ENCODE measurements at regions not wholly inside any gene's neighbourhood (a gene's known extent, or its start where the extent isn't known, plus 50 kb on each side); places are given as distances from the start of the nearest gene placed in this dataset.
"Not testable (repeated sequence)": the region's sequence is repeated elsewhere in the genome, so short reads cannot be mapped to it uniquely, and the experiment has no call there.

DNA sequence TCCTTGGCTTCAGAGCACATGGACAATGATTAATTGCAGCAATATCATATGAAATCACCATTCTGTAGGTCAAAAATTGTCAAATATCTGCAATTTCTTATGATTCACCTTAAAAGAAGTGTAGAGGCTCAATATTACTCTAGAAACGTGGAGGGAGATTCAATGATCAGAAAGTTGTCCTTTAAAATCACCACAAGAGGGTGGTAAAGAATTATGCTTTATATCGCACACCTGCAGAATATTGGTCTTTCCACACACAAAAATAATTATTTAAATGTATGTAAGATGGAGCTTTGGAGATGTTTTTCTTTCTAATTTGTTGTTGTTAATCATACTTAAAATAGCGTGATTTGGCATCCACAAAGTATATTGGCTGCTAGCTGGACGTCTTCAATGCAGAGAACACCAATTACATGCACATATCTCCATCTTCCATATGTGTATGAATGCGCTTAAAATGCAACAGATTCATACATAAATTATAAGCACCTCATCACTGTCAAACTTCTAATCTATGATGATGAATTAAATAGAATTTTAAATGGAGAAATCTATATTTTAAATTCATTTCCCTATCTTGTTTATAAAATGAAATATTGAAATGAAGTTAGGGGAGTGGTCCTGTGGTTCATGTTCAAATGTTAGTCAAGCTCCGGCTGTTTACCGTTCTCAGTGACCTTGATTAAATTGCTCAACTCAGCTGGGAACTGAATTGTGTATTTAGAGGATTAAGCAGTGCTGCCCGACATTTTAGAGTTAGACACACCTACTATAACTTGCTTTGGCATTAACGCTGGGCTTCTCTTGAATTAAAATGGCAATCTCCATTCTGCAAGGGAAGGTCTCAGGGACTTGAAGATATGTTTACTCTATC, 153.5 kb upstream of the CHL1 start:
- not testable (repeated sequence) for H3F3A ChIP-seq (ENCODE audit: insufficient read depth); H3K27ac ChIP-seq (ENCODE audit: low read depth, low read length); H4K20me1 ChIP-seq (ENCODE audit: low read depth, low read length); H3K79me2 ChIP-seq (ENCODE audit: insufficient read depth, low read length); H3K9me2 ChIP-seq (replicated peaks; ENCODE audit: insufficient read depth, low read length); H2AFZ ChIP-seq (ENCODE audit: low read depth, low read length, severe bottlenecking); H3K4me2 ChIP-seq (ENCODE audit: low read depth, low read length, poor library complexity, severe bottlenecking); H3K4me3 ChIP-seq (ENCODE audit: insufficient read depth, low read length, poor library complexity, severe bottlenecking); H3K9me3 ChIP-seq (ENCODE audit: insufficient read depth, low read length); H3K27me3 ChIP-seq (ENCODE audit: low read length); H3K36me3 ChIP-seq (ENCODE audit: low read length); H3K9ac ChIP-seq (ENCODE audit: low read length)
- TF ChIP-seq, protein P1, sequence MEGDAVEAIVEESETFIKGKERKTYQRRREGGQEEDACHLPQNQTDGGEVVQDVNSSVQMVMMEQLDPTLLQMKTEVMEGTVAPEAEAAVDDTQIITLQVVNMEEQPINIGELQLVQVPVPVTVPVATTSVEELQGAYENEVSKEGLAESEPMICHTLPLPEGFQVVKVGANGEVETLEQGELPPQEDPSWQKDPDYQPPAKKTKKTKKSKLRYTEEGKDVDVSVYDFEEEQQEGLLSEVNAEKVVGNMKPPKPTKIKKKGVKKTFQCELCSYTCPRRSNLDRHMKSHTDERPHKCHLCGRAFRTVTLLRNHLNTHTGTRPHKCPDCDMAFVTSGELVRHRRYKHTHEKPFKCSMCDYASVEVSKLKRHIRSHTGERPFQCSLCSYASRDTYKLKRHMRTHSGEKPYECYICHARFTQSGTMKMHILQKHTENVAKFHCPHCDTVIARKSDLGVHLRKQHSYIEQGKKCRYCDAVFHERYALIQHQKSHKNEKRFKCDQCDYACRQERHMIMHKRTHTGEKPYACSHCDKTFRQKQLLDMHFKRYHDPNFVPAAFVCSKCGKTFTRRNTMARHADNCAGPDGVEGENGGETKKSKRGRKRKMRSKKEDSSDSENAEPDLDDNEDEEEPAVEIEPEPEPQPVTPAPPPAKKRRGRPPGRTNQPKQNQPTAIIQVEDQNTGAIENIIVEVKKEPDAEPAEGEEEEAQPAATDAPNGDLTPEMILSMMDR (IDR thresholded peaks at IDR 0.05; ENCODE audit: insufficient read depth, low read length, poor library complexity, severe bottlenecking), result peak; percentile 21

DNA sequence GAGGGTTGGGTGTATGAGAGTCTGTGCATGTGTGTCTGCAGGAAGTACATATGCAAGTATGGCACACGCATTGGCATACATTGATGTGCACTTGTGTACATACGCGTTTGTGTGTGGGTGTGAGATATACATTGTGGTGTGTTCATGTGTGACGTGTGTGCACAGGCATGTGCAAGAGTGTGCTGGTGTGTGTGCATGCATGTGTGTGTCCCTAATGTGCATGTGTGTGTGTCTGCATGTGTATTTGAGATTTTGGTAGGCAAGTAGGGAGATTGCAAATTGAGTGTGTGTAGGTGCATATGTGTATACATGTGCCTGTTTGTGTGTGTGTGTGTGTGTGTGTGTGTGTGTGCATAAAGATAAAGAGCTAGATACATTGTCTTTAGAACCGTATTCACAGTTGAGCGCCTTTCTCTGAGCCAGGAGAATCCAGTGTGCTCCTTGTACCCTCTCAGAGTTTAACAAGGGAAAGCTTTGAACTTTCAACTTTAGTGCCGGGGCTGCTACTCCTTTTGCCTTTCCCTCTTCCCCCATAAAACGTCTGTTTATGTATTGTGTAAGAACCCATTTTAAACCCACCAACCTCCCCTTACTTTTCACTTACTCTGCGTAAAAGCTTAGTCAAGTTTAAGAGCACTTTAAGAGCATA, 152.4 kb upstream of the CHL1 start:
- TF ChIP-seq, protein P1 (IDR thresholded peaks at IDR 0.05; ENCODE audit: insufficient read depth, low read length, poor library complexity, severe bottlenecking), result no peak
- TF ChIP-seq EZH2phosphoT487 (conservative IDR thresholded peaks at IDR 0.05; ENCODE audit: low read length), result no peak

DNA sequence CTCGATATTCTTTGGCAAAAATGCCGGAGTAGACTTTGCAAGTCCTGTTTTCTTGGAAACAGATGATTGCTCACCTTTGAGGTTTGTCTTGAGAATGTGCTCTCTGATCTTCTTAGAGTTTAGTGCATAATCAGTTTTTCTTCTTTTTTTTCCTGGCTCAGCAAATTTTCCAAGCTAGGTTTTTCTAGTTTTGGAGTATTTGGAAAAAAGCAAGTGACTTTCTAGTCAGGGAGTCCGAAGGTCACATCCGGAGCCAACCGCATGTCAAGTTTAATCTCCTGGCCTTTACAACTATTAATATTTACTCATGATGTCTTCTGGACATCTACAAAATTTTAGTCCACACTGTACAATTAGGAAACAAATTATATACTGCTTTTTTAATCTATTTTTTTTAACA, 151.6 kb upstream of the CHL1 start:
- not testable (repeated sequence) for H3F3A ChIP-seq (ENCODE audit: insufficient read depth); H3K27me3 ChIP-seq (ENCODE audit: low read length); H3K9me3 ChIP-seq (ENCODE audit: insufficient read depth, low read length); H3K36me3 ChIP-seq (ENCODE audit: low read length); H2AFZ ChIP-seq (ENCODE audit: low read depth, low read length, severe bottlenecking); H3K4me3 ChIP-seq (ENCODE audit: insufficient read depth, low read length, poor library complexity, severe bottlenecking); H3K9ac ChIP-seq (ENCODE audit: low read length); H4K20me1 ChIP-seq (ENCODE audit: low read depth, low read length); H3K27ac ChIP-seq (ENCODE audit: low read depth, low read length); H3K9me2 ChIP-seq (replicated peaks; ENCODE audit: insufficient read depth, low read length); H3K79me2 ChIP-seq (ENCODE audit: insufficient read depth, low read length); H3K4me2 ChIP-seq (ENCODE audit: low read depth, low read length, poor library complexity, severe bottlenecking)

More for the DNA sequence above, 152.4 kb upstream of the CHL1 start:
- Histone ChIP-seq H3K36me3 (ENCODE audit: low read length) (no peaks in the 10 kb centered on the region), H4K20me1 (ENCODE audit: low read depth, low read length) (no peaks in the 10 kb centered on the region), H3F3A (ENCODE audit: insufficient read depth) (no peaks in the 10 kb centered on the region), H3K79me2 (ENCODE audit: insufficient read depth, low read length) (no peaks in the 10 kb centered on the region), H3K9me3 (ENCODE audit: insufficient read depth, low read length) (no peaks in the 10 kb centered on the region), H3K27me3 (ENCODE audit: low read length) (no peaks in the 10 kb centered on the region), H3K4me2 (ENCODE audit: low read depth, low read length, poor library complexity, severe bottlenecking) (no peak overlapping the region), H3K27ac (ENCODE audit: low read depth, low read length) (no peak overlapping the region), H3K4me3 (ENCODE audit: insufficient read depth, low read length, poor library complexity, severe bottlenecking) (no peak overlapping the region), H3K9me2 (replicated peaks; ENCODE audit: insufficient read depth, low read length) (no peaks in the 10 kb centered on the region), H2AFZ (ENCODE audit: low read depth, low read length, severe bottlenecking) (no peak overlapping the region), H3K9ac (ENCODE audit: low read length) (no peak overlapping the region)

DNA sequence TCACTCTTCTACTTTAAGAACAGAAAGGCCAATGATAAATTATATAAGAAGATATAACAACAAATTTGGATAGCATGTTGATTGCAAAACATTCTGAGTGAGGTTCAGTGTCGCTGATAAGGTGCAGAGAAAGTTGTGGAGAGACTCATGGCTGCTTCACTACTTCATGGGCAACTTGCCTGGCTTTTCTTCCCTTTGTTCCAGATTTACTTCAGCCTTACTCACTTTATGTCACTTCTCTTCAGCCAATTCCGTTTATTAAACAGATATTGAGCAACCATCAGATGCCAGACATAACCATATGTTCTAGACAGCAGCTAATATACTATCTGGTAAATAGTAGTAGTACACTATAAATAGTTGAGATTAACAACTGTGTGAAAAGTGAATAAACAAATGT, 150.0 kb upstream of the CHL1 start:
- no peaks in the 10 kb centered on the region for H3K79me2 ChIP-seq (ENCODE audit: insufficient read depth, low read length)
- TF ChIP-seq EZH2phosphoT487 (conservative IDR thresholded peaks at IDR 0.05; ENCODE audit: low read length), result no peak
- TF ChIP-seq, protein P1 (IDR thresholded peaks at IDR 0.05; ENCODE audit: insufficient read depth, low read length, poor library complexity, severe bottlenecking), result no peak
- H2AFZ ChIP-seq (ENCODE audit: low read depth, low read length, severe bottlenecking), result no peak overlapping the region
- no peaks in the 10 kb centered on the region for H4K20me1 ChIP-seq (ENCODE audit: low read depth, low read length)
- H3K9me2 ChIP-seq (replicated peaks; ENCODE audit: insufficient read depth, low read length), result no peaks in the 10 kb centered on the region
- H3K36me3 ChIP-seq (ENCODE audit: low read length), result no peaks in the 10 kb centered on the region
- no peaks in the 10 kb centered on the region for H3K27me3 ChIP-seq (ENCODE audit: low read length)
- H3K4me2 ChIP-seq (ENCODE audit: low read depth, low read length, poor library complexity, severe bottlenecking), result no peak overlapping the region
- no peak overlapping the region for H3K4me3 ChIP-seq (ENCODE audit: insufficient read depth, low read length, poor library complexity, severe bottlenecking)
- H3F3A ChIP-seq (ENCODE audit: insufficient read depth), result no peaks in the 10 kb centered on the region
- H3K9ac ChIP-seq (ENCODE audit: low read length), result no peak overlapping the region
- no peak overlapping the region for H3K27ac ChIP-seq (ENCODE audit: low read depth, low read length)
- no peaks in the 10 kb centered on the region for H3K9me3 ChIP-seq (ENCODE audit: insufficient read depth, low read length)

DNA sequence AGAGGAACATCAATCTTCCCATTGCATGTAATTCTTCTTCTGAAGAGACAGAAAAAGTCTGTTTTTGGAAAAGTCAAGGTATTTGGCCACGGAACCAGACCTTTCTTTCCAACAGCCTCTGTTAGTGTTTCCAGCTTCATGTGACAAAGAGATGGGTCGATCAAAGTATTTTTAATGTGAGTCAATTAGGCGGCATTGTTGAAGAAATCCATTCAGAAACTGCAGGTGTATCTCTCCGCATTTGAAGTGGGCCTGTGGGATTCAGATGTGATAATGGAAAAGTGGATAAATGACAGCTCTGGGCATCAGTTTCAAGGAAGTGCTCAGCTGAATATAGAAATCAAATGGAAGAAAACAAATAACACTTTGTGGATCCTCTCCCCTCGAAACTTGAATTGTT, 143.1 kb upstream of the CHL1 start:
- not testable (repeated sequence) for H3K9me2 ChIP-seq (replicated peaks; ENCODE audit: insufficient read depth, low read length); H3K4me3 ChIP-seq (ENCODE audit: insufficient read depth, low read length, poor library complexity, severe bottlenecking); H3K79me2 ChIP-seq (ENCODE audit: insufficient read depth, low read length); H2AFZ ChIP-seq (ENCODE audit: low read depth, low read length, severe bottlenecking); H3K4me2 ChIP-seq (ENCODE audit: low read depth, low read length, poor library complexity, severe bottlenecking); H3K36me3 ChIP-seq (ENCODE audit: low read length); H4K20me1 ChIP-seq (ENCODE audit: low read depth, low read length); H3K27ac ChIP-seq (ENCODE audit: low read depth, low read length); H3F3A ChIP-seq (ENCODE audit: insufficient read depth); H3K9me3 ChIP-seq (ENCODE audit: insufficient read depth, low read length); H3K27me3 ChIP-seq (ENCODE audit: low read length); H3K9ac ChIP-seq (ENCODE audit: low read length)

Data from SU-DHL-6 (cell line).